ENCODE measurements at regions not wholly inside any gene's neighbourhood (a gene's known extent, or its start where the extent isn't known, plus 50 kb on each side); places are given as distances from the start of the nearest gene placed in this dataset.

- intact Hi-C loops (cut with DNase I), result no loop called here
- TF ChIP-seq POLR2A (IDR thresholded peaks at IDR 0.05), result no peak
- H3K27ac ChIP-seq, result no peak overlapping the region
- H3K36me3 ChIP-seq (replicated peaks in 1 of 2), result no peaks in the 10 kb centered on the region
- 76 to 88% (median 80%) methylated on average over 7 of the region's 7 CpGs for WGBS, 4 donors
- H3K27me3 ChIP-seq, result no peaks in the 10 kb centered on the region
- H3K9me3 ChIP-seq (replicated peaks in 1 of 3), result no peaks in the 10 kb centered on the region
- H3K4me3 ChIP-seq, result no peak overlapping the region
- peaks cover 14 to 15% of the 10 kb centered on the region in 2 donors for H3K4me1 ChIP-seq (replicated peaks in 1 of 2)
- DNase-seq, result no peak
These were observed 275.6 kb upstream of the ID2 start for GRCh38 chr2:8406271-8406670.

GRCh38 chr2:8407332-8407731 is 274.5 kb upstream of the ID2 start:
- Histone ChIP-seq H3K27ac (no peak overlapping the region), H3K4me1 (replicated peaks in 1 of 2) (peaks cover 14 to 15% of the 10 kb centered on the region in 2 donors), H3K27me3 (no peaks in the 10 kb centered on the region), H3K4me3 (no peak overlapping the region), H3K36me3 (replicated peaks in 1 of 2) (no peaks in the 10 kb centered on the region), H3K9me3 (replicated peaks in 1 of 3) (no peaks in the 10 kb centered on the region)
- intact Hi-C loops (cut with DNase I), result no loop called here
- WGBS, 4 donors, result 83 to 92% (median 92%) methylated on average over 3 of the region's 3 CpGs
- no peak for TF ChIP-seq CTCF (IDR thresholded peaks at IDR 0.05)
- no peak for TF ChIP-seq POLR2A (IDR thresholded peaks at IDR 0.05)
- no peak for DNase-seq

- no peaks in the 10 kb centered on the region for H3K27me3 ChIP-seq
- DNase-seq, result peak in 4 of 7 donors; percentile 34 to 56 (median 40)
- no peak overlapping the region for H3K4me3 ChIP-seq
- peaks cover 14 to 15% of the 10 kb centered on the region in 2 donors for H3K4me1 ChIP-seq (replicated peaks in 1 of 2)
- 65 to 79% (median 69%) methylated on average over 8 of the region's 8 CpGs for WGBS, 4 donors
- H3K36me3 ChIP-seq (replicated peaks in 1 of 2), result no peaks in the 10 kb centered on the region
- TF ChIP-seq CTCF (IDR thresholded peaks at IDR 0.05), result no peak
- TF ChIP-seq POLR2A (IDR thresholded peaks at IDR 0.05), result no peak
- peak overlapping the region in 4 of 5 donors; percentile 10 to 73 (median 48) for H3K27ac ChIP-seq
- no peaks in the 10 kb centered on the region for H3K9me3 ChIP-seq (replicated peaks in 1 of 3)
- intact Hi-C loops (cut with DNase I), result no loop called here
These were observed 273.0 kb upstream of the ID2 start for GRCh38 chr2:8408560-8409460.

GRCh38 chr2:8409461-8410260 is 272.2 kb upstream of the ID2 start:
- Histone ChIP-seq H3K27me3 (no peaks in the 10 kb centered on the region), H3K27ac (peak overlapping the region in 4 of 5 donors; percentile 10 to 73 (median 48)), H3K36me3 (replicated peaks in 1 of 2) (no peaks in the 10 kb centered on the region), H3K9me3 (replicated peaks in 1 of 3) (no peaks in the 10 kb centered on the region), H3K4me3 (no peak overlapping the region), H3K4me1 (replicated peaks in 1 of 2) (peaks cover 14 to 15% of the 10 kb centered on the region in 2 donors)
- TF ChIP-seq POLR2A (IDR thresholded peaks at IDR 0.05), result no peak
- TF ChIP-seq CTCF (IDR thresholded peaks at IDR 0.05), result no peak
- intact Hi-C loops (cut with DNase I), result no loop called here
- peak in 3 of 7 donors; percentile 41 to 47 (median 45) for DNase-seq
- 57 to 77% (median 69%) methylated on average over 5 of the region's 5 CpGs for WGBS, 4 donors

Measured in adrenal gland (tissue), 9 donors.